Endothelial cell of umbilical vein (primary cell): ENCODE measurements at regions not wholly inside any gene's neighbourhood (a gene's known extent, or its start where the extent isn't known, plus 50 kb on each side); places are given as distances from the start of the nearest gene placed in this dataset.

ENCODE experiments used
- BruUV-seq: library from RNA; stranded (reverse); fragments of 400-500 nt; replicated peaks from 2 replicates; lab custom pipeline; 2021; lab: Mats Ljungman, UMichigan
- CTCF ChIA-PET: fragments of 300-600, 350-600 bp; sonication (Branson Sonifier 250); formaldehyde crosslinking; loops from one replicate; lab custom pipeline; 2021; ENCODE audit warnings: antibody characterized with exemption, inconsistent platforms; lab: Charles Lee
- POLR2A ChIA-PET: fragments of 300-600, 350-600 bp; sonication (Branson Sonifier 250); formaldehyde crosslinking; loops from one replicate; lab custom pipeline; 2021; ENCODE audit warnings: antibody characterized with exemption, inconsistent platforms; lab: Charles Lee
- DNase-seq: peaks from one replicate; pipeline ENCODE4 v3.0.0-alpha.2; 2011; ENCODE audit warnings: low read depth, low spot score
- FAIRE-seq: peaks from 2 replicates; lab custom pipeline; 2011; peaks lifted over from hg19 to GRCh38; lab: Jason Lieb, UNC
- H2AFZ ChIP-seq: 2 replicates; pipeline ENCODE4 v1.6.0; 2012; ENCODE audit warnings: low read depth, low read length, control low read depth, inconsistent platforms
- H3K27ac ChIP-seq: 2 replicates; pipeline ENCODE4 v1.5.1; 2011; ENCODE audit warnings: low read depth, mild to moderate bottlenecking, control low read depth, low read length, moderate library complexity; ENCODE audit not compliant: insufficient read depth
- H3K27me3 ChIP-seq, 2 experiments: 2 replicates each; pipeline versions ENCODE4 v1.6.0 to v1.6.1; 2011; ENCODE audit warnings: low read length in 2 of 2, mixed read lengths in 1 of 2; ENCODE audit not compliant: control insufficient read depth in 2 of 2, insufficient read depth in 2 of 2
- H3K36me3 ChIP-seq, 2 experiments: 2 replicates in 1 of 2; 3 replicates in 1 of 2; pipeline ENCODE4 v1.5.1; 2011; ENCODE audit warnings: low read length in 2 of 2, mild to moderate bottlenecking in 1 of 2, moderate library complexity in 1 of 2; ENCODE audit not compliant: control insufficient read depth in 2 of 2, insufficient read depth in 2 of 2; ENCODE audit errors: extremely low read depth in 1 of 2
- H3K4me1 ChIP-seq: 3 replicates; pipeline ENCODE4 v1.5.1; 2011; ENCODE audit warnings: mild to moderate bottlenecking, low read length; ENCODE audit not compliant: control insufficient read depth, insufficient read depth; ENCODE audit errors: extremely low read depth
- H3K4me2 ChIP-seq: 2 replicates; pipeline ENCODE4 v1.6.1; 2011; ENCODE audit warnings: low read length, control low read depth, mixed read lengths; ENCODE audit not compliant: insufficient read depth
- H3K4me3 ChIP-seq, 3 experiments: fragments of 200-600 bp in 1 of 3; sonication (generic), shearing (Covaris generic) in 1 of 3; replicated peaks in 1 of 3; 2 replicates each; pipeline ENCODE4 v1.5.1; 2011 to 2016; ENCODE audit warnings: control low read depth in 3 of 3, low read length in 3 of 3, mild to moderate bottlenecking in 2 of 3, inconsistent platforms in 1 of 3, low read depth in 1 of 3, moderate library complexity in 1 of 3; ENCODE audit not compliant: insufficient read depth in 1 of 3
- H3K79me2 ChIP-seq: 2 replicates; pipeline ENCODE4 v1.6.0; 2012; ENCODE audit warnings: low read length, inconsistent platforms; ENCODE audit not compliant: control insufficient read depth, insufficient read depth
- H3K9ac ChIP-seq: replicated peaks from 2 replicates; pipeline ENCODE3; 2011; ENCODE audit warnings: low read length, control low read depth; ENCODE audit not compliant: insufficient read depth; ENCODE audit errors: extremely low read depth
- H3K9me1 ChIP-seq: replicated peaks from 3 replicates; pipeline ENCODE4 v1.6.0; 2011; ENCODE audit warnings: mild to moderate bottlenecking, low read length; ENCODE audit not compliant: control insufficient read depth, insufficient read depth; ENCODE audit errors: extremely low read depth
- H3K9me3 ChIP-seq: replicated peaks from 2 replicates; pipeline ENCODE4 v1.5.1; 2012; ENCODE audit warnings: low read length, inconsistent platforms; ENCODE audit not compliant: control insufficient read depth, insufficient read depth
- H4K20me1 ChIP-seq: replicated peaks from 2 replicates; pipeline ENCODE3; 2011; ENCODE audit warnings: mild to moderate bottlenecking, low read length; ENCODE audit not compliant: control insufficient read depth, insufficient read depth; ENCODE audit errors: extremely low read depth
- FOS ChIP-seq: IDR thresholded peaks from 2 replicates; pipeline ENCODE4 v1.6.1; 2011; ENCODE audit warnings: mild to moderate bottlenecking, low read length, moderate library complexity, borderline replicate concordance; ENCODE audit not compliant: insufficient read depth
- GATA2 ChIP-seq: IDR thresholded peaks from 2 replicates; pipeline ENCODE4 v1.7.0; 2011; ENCODE audit warnings: low read depth, mild to moderate bottlenecking, moderate library complexity, mixed read lengths, low read length; ENCODE audit not compliant: insufficient read length, insufficient read depth
- JUN ChIP-seq: IDR thresholded peaks from 2 replicates; pipeline ENCODE4 v1.6.1; 2011; ENCODE audit warnings: borderline replicate concordance, low read depth; ENCODE audit not compliant: insufficient read length, insufficient read depth
- MAX ChIP-seq: IDR thresholded peaks from 2 replicates; pipeline ENCODE4 v1.6.1; 2011; ENCODE audit not compliant: insufficient read depth, insufficient read length
- MYC ChIP-seq: IDR thresholded peaks from one replicate; pipeline ENCODE4 v1.6.1; 2011; ENCODE audit warnings: mild to moderate bottlenecking, low read depth, low read length
- POLR2A ChIP-seq: IDR thresholded peaks from 2 replicates; pipeline ENCODE4 v1.6.1; 2012; ENCODE audit warnings: low read depth, mild to moderate bottlenecking, control low read depth, low read length
- POLR2AphosphoS5 ChIP-seq: IDR thresholded peaks from 2 replicates; pipeline ENCODE4 v1.6.1; 2012; ENCODE audit warnings: low read depth, mild to moderate bottlenecking, control low read depth, low read length, moderate library complexity; ENCODE audit not compliant: insufficient read depth
- dilution Hi-C: fragments of 300-500 bp; cut with MboI; formaldehyde crosslinking; loops from one replicate; pipeline ENCODE4 v1.15.0; 2019; ENCODE audit warnings: low sequenced_read_pairs; ENCODE audit not compliant: extremely low pct_ligation_motif_present
- intact Hi-C: fragments of 100-400 bp; cut with micrococcal nuclease; formaldehyde crosslinking; loops from one replicate; pipeline ENCODE4 v1.10.0; 2022
- TF ChIP-seq, protein P1 (sequence below), 2 donors: IDR thresholded peaks; 1 replicate in 1 of 2; 2 replicates in 1 of 2; pipeline ENCODE4 v1.5.1; 2011; ENCODE audit warnings: low read length in 2 of 2, mild to moderate bottlenecking in 2 of 2, moderate library complexity in 2 of 2, control low read depth in 1 of 2, inconsistent platforms in 1 of 2, low read depth in 1 of 2; ENCODE audit not compliant: insufficient read depth in 1 of 2; ENCODE audit errors: extremely low read depth in 1 of 2

DNA sequence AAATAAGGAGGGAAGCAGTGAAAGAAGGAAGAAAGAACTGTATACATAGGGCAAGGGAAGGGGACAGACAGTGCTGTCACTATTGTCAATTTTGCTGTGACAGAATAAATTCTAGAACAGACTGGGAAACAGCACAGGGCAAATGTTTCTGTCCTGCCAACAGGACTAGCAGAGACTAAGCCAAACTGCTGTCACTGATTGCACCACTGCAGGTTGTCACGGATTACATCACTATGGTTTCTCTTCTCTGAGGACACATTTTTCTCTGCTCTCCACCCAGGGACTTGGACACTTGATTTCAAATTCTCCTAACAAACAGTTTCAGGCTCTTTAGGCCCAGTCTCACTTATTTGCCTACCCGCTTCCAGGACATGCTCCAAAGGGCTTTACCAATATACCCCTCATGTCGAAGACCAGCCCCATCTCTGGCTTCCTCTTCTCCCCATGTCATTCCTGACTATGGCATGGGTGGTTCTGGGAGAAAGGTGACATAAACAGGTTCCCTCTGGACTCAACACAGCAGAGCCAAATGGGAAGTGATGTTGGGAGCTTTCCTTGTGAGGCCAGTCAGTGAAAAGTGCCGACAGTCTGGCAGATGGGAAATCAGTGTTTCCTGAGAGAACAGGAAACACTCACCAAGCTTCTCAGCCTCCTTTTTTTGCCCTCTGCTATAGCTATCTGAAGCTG, 70.2 kb upstream of the ST3GAL6 start:
- dilution Hi-C loops, result no loop called here

GRCh38 chr3:98695796-98696195, 67.3 kb upstream of the ST3GAL6 start:
- TF ChIP-seq, protein P1, sequence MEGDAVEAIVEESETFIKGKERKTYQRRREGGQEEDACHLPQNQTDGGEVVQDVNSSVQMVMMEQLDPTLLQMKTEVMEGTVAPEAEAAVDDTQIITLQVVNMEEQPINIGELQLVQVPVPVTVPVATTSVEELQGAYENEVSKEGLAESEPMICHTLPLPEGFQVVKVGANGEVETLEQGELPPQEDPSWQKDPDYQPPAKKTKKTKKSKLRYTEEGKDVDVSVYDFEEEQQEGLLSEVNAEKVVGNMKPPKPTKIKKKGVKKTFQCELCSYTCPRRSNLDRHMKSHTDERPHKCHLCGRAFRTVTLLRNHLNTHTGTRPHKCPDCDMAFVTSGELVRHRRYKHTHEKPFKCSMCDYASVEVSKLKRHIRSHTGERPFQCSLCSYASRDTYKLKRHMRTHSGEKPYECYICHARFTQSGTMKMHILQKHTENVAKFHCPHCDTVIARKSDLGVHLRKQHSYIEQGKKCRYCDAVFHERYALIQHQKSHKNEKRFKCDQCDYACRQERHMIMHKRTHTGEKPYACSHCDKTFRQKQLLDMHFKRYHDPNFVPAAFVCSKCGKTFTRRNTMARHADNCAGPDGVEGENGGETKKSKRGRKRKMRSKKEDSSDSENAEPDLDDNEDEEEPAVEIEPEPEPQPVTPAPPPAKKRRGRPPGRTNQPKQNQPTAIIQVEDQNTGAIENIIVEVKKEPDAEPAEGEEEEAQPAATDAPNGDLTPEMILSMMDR (IDR thresholded peaks at IDR 0.05; ENCODE audit: extremely low read depth in 1 of 2, insufficient read depth in 1 of 2, low read depth in 1 of 2, low read length in 2 of 2), result no peak
- no peak for TF ChIP-seq GATA2
- TF ChIP-seq MAX, result no peak
- TF ChIP-seq FOS, result peak; percentile 86
- no peak for TF ChIP-seq POLR2AphosphoS5
- TF ChIP-seq MYC, result no peak
- TF ChIP-seq POLR2A, result no peak
- TF ChIP-seq JUN, result peak; percentile 84
- POLR2A ChIA-PET, result no interaction called here
- intact Hi-C loops, result loop anchor here (5.0 kb wide), 1 partner anchor 37 kb away; no protein-coding TSS in a partner anchor

More for the DNA sequence above, 70.2 kb upstream of the ST3GAL6 start:
- intact Hi-C loops, result no loop called here
- Histone ChIP-seq H3K4me3 (no peak overlapping the region), H3K4me2 (peak overlapping the region; percentile 67), H3K27me3 (peaks cover 0 to 7% of the 10 kb centered on the region in 2 experiments), H3K27ac (peak overlapping the region; percentile 68), H3K9ac (peak overlapping the region; percentile 26), H3K79me2 (no peaks in the 10 kb centered on the region), H3K4me1 (peaks cover 50% of the 10 kb centered on the region), H3K9me3 (no peaks in the 10 kb centered on the region), H3K9me1 (no peaks in the 10 kb centered on the region), H4K20me1 (no peaks in the 10 kb centered on the region), H2AFZ (peak overlapping the region; percentile 7), H3K36me3 (no peaks in the 10 kb centered on the region)
- peak; percentile 81 for FAIRE-seq
- no TSS peak for BruUV-seq
- peak; percentile 73 for DNase-seq
- POLR2A ChIA-PET, result no interaction called here
- TF ChIP-seq FOS (peak; percentile 23), POLR2A (no peak), POLR2AphosphoS5 (no peak)
- TF ChIP-seq, protein P1 (IDR thresholded peaks at IDR 0.05; ENCODE audit: extremely low read depth in 1 of 2, insufficient read depth in 1 of 2, low read depth in 1 of 2, low read length in 2 of 2), result no peak
- CTCF ChIA-PET, result no interaction called here

More at GRCh38 chr3:98695796-98696195, 67.3 kb upstream of the ST3GAL6 start:
- no peak overlapping the region for H3K4me3 ChIP-seq
- peak overlapping the region; percentile 65 for H3K27ac ChIP-seq
- H2AFZ ChIP-seq, result no peak overlapping the region
- H3K36me3 ChIP-seq, result no peaks in the 10 kb centered on the region
- H3K9ac ChIP-seq, result peak overlapping the region; percentile 47
- H3K9me3 ChIP-seq, result no peaks in the 10 kb centered on the region
- no peaks in the 10 kb centered on the region for H3K9me1 ChIP-seq
- peaks cover 0 to 7% of the 10 kb centered on the region in 2 experiments for H3K27me3 ChIP-seq
- H3K4me1 ChIP-seq, result peaks cover 48% of the 10 kb centered on the region
- BruUV-seq, result no TSS peak
- DNase-seq (peak; percentile 84), FAIRE-seq (peak; percentile 83)
- H3K4me2 ChIP-seq, result peak overlapping the region; percentile 70
- no peaks in the 10 kb centered on the region for H4K20me1 ChIP-seq
- H3K79me2 ChIP-seq, result no peaks in the 10 kb centered on the region
- dilution Hi-C loops, result no loop called here
- CTCF ChIA-PET, result interaction anchor here (0.9 to 1.2 kb wide), 2 partner anchors 23 to 94 kb away, joined by 3 read pairs; no protein-coding TSS in a partner anchor
